HG02759 (cell line): ENCODE measurements at regions not wholly inside any gene's neighbourhood (a gene's known extent, or its start where the extent isn't known, plus 50 kb on each side); places are given as distances from the start of the nearest gene placed in this dataset.

Experiments
- ATAC-seq: cut with Tn5 transposase; IDR thresholded peaks from one replicate; pipeline ENCODE4 v1.9.1; 2021; ENCODE audit warnings: mild to moderate bottlenecking, moderate library complexity; ENCODE audit not compliant: unreplicated experiment

DNA sequence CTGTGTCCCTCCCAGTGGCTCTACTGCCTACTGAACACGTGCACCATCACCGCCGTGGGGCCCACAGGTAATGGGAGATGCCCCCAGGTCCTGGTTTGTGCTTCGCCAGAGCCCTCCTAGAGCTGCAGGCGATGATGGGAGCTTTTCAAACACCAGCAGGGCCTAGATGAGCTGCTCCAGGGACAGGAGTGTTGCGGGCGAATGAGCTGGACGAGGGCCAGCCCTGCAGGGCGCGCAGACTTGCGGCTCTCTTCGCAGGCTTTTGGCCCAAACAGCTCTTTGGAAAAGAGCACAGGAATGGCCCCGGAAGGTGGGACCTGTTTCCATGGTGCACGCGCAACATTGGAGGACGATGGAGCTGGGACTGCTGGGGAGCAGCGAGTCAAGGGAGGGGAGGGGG, 409.3 kb upstream of the SULF2 start:
- ATAC-seq = no peak

DNA sequence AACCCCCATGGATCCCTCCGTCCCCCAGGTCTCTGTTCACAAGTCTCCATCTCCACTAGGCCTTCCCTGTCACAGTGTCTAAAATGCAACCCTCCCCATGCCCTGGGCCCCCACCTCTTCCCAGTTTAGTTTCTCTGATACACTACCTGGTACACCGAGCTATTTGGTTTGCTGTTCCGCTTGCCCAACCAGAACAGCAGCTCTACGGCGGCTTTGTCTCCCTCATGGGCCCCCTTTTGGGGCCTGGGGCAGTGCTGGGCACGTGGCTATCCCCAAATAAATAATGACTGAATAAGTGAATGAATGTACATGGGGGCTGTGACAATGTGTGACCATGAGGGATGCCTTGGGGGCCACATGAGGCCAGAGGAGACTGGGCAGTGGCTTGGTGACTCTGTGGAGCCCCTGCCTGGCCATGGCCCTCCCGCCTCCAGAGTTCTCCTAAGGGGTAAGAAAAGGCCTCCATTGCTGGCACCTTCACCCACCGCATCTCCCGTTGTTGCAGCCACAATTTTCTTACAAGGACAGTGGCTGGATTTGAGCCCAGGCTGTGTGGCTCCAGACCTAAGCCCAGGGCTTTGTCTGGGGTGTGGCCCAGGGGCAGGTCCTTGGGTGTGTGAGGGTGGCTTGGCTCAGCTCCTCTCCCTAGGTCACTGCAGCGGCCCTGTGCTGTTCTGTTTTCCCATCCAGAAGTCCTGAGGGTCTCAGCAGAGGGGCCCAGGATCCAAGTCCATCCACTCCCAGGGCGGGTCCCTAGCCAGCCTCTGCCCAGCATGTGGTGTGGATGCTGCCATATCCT, 408.5 kb upstream of the SULF2 start:
- no peak for ATAC-seq

GRCh38 chr20:48192109-48192508, 406.8 kb upstream of the SULF2 start:
- no peak for ATAC-seq

DNA sequence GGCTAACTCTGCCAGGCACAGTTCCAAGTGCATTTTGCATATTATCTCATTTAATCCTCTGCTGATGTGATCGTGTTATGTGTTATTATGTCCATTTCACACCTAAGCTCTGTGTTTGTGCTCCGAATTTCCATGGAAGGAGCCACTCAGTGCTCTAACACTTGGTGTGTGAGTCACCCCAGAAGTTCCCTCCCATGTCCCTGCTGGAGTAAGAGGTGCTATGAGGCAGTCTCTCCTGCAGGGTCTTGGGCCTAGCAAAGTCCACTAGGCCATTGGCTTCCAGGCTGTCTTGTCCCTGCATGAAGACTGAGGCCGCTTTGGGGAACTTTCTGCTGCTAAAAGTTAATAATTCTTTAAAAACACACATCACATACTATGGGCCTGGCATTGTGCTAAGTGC, 405.9 kb upstream of the SULF2 start:
- ATAC-seq = no peak

GRCh38 chr20:48190757-48191156, 405.5 kb upstream of the SULF2 start:
- ATAC-seq = no peak

- no peak for ATAC-seq
Observed at GRCh38 chr20:48189181-48189580, 403.9 kb upstream of the SULF2 start.

DNA sequence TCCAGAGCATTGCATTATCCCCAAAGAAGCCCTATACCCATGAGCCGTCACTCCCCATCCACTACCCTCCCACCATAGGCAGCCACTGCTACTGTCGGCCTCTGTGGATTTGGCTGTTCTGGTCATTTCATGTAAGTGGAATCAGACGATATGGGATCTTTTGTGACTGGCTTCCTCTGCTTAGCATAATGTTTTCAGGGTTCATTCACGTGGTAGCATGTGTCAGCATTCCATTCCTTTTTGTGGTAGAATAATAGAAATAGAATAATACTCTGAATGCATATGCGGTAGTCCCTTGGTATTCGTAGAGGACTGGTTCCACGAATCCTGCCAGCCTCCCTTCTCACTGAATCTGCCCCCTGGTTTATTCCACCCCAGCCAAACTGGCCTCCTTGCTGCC, 402.6 kb upstream of the SULF2 start:
- no peak for ATAC-seq

DNA sequence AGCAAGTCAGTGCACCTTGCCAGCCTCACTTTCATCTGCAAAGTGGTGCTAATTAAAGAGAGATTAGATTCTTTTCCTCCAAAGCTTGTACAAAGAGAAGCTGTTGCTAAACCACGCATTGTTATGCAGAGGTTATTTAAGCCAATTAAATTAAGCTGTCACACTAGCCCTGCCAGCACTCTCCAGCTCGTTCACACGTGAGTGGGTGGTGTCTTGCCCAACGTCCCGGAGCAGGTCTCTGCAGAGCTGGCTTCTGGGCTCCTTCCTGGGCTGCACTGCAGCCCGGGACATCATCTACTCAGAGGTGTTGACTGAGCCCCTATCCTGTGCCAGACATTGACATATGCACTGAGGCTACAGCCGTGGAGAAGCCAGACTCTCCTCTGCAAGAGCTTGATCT, 401.6 kb upstream of the SULF2 start:
- no peak for ATAC-seq

DNA sequence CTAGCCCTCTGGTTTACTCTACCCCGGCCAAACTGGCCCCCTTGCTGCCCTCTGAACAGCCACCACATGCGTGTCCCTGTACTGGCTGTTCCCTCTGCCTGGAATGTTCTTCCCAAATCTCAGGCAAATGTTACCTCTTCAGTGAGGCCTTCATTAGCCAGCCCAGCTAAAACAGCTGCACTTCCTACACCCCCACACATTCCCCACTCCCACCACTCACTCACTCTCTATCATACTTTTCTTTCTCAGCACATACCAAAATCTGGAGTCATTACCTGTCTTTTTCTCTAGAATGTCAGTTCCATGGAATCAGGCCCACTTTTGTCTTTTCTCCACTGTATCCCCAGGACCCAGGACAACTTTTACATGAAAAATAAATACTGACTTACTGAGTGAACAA, 401.2 kb upstream of the SULF2 start:
- no peak for ATAC-seq

GRCh38 chr20:48184229-48184628, 398.9 kb upstream of the SULF2 start:
- ATAC-seq = no peak

GRCh38 chr20:48181261-48181935, 396.1 kb upstream of the SULF2 start:
- ATAC-seq = no peak

GRCh38 chr20:48180618-48181017, 395.3 kb upstream of the SULF2 start:
- ATAC-seq = no peak

GRCh38 chr20:48180024-48180423, 394.7 kb upstream of the SULF2 start:
- ATAC-seq = no peak

GRCh38 chr20:48178633-48179032, 393.4 kb upstream of the SULF2 start:
- no peak for ATAC-seq

DNA sequence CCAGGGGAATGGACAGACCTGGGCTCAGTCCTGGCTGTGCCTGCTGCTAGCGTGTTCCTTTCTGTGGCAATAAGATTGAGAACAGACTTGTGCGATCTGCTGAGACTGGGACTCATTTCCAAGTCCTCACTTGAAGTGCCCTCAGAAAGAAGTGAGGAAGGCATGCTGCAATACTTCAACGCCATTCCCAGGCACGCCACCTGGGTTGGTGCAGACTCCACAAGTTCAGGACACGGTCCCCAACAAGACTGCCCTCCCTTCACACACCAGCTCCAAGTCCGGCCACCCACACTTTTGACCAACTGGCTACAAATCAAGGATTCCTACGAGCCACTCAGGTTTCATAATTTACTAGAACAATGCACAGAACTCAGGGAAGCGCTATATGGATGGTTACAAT, 391.8 kb upstream of the SULF2 start:
- ATAC-seq = no peak

GRCh38 chr20:48176139-48176538, 390.9 kb upstream of the SULF2 start:
- ATAC-seq = no peak

DNA sequence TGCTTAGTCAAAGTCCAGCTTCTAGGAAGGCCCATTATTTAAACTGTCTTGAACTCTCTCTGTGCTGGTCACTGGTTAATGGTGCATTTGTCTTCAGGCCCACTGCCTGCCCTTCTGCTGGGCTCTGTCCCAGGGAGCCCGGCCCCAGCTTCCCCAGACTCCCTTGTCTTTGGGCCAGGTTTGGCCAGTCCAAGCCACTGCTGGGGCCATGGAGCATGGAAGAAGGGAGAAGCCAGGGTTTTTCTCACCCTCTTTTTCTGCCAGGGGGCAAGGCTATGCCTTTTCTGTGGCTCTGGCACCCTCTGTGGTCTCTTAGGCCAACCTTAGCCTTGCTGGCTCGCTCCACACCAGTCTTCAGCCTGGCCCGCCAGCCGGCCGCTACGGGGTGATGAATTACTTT, 390.0 kb upstream of the SULF2 start:
- ATAC-seq = no peak

DNA sequence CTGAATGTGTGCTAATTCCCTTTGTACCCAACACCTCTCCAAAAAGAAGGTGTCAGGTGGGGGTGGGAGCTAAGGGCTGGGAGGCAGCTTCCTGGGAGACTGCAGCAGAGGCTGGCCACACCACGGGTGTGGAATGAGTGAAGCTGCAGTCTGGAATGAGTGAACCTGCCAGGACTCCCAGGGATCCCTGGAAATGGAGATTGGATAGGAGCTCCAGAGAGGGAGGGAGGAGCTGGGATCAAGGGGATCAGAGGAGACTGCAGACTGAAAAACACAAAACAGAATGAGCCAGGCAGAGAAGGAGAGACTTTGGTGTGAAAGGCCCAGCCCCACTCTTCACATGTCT, 387.0 kb upstream of the SULF2 start:
- ATAC-seq = no peak

- ATAC-seq = no peak
Observed at GRCh38 chr20:48171626-48172356, 386.5 kb upstream of the SULF2 start.

- ATAC-seq = no peak
Observed at GRCh38 chr20:48171071-48171470, 385.8 kb upstream of the SULF2 start.

- no peak for ATAC-seq
Observed at GRCh38 chr20:48170625-48171024, 385.3 kb upstream of the SULF2 start.

GRCh38 chr20:48169650-48170225, 384.5 kb upstream of the SULF2 start:
- ATAC-seq = no peak
